CD4-positive, alpha-beta T cell treated with Interleukin-1 beta for 1 hour (primary cell): ENCODE measurements at regions not wholly inside any gene's neighbourhood (a gene's known extent, or its start where the extent isn't known, plus 50 kb on each side); places are given as distances from the start of the nearest gene placed in this dataset.
A peak's percentile ranks its signal among the peaks of the same experiment; 100 is the strongest.
"Not testable (repeated sequence)": the region's sequence is repeated elsewhere in the genome, so short reads cannot be mapped to it uniquely, and the experiment has no call there.

Experiments
- DNase-seq, 2 donors: peaks; one replicate each; pipeline ENCODE4 v3.0.0-alpha.2; 2020 to 2022

DNA sequence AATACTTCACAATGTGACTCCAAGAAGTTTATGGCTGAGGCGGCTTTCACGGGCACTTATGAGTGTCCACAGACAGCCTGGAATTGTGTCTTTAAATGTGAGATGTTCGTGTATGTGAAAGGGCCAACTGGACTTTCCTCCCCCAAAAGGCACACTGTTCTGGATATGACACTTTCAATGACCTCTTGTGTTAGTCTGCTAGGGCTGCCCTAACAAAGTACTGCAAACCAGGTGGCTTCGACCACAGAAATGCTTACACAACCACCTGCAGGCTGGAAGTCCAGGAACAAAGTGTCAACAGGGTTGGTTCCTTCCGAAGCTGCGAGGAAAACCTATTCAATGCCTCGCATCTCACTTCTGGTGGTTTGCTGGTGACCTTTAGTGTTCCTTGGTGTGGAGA is 281.7 kb downstream of the ANAPC1 start:
- not testable (repeated sequence) for DNase-seq

- DNase-seq = not testable (repeated sequence)
These were observed 278.2 kb downstream of the ANAPC1 start for GRCh38 chr2:111605798-111606197.

DNA sequence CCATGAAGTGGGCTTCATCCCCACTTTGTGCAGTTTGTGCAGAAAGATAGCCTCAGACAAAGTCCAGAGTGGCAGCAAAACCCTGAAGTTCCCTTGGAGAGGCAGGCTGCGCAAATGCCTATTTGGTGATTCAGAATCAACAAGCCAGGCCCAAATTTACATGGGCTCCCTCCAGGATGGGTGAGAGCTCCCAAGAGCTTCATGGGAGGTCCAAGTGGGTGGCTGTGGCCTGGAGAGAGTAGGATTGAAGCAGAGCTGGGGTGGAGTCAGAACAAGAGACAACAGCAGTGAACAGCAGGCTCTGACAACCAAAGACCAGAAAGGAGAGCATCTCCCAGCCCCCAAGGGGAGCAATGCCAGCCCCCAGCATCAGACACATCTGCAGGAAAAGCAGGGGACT is 277.4 kb downstream of the ANAPC1 start:
- DNase-seq = not testable (repeated sequence)

DNA sequence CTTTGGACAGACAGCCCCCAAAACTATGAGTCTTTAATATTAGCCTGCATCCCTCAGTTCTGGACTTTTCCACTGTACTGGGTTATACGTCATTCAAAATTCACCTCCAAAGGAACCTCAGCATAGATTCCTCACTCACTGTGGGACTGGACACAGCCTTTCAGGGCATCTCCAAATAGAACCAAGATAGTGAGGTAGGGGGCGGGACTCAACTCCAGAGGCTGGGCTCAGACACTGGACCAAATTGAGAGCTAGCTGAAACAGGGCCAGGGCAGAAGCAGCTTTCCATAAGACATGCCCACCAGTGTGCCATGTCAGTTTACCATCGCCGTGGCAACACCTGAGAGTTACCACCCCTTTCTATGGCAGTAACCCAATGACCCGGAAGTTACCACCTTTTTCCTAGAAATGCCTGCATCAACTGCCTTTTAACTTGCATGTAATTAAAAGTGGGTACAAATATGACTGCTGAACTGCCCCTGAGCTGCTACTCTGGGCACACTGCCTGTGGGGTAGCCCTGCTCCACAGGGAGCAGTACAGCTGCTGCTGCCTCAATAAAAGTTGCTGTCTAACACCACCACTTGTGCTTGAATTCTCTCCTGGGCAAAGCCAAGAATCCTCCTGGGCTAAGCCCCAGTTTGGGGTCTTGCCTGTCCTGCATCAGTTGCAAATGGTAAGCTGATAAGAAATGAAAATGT is 274.7 kb downstream of the ANAPC1 start:
- DNase-seq = not testable (repeated sequence)

- not testable (repeated sequence) for DNase-seq
These were observed 274.0 kb downstream of the ANAPC1 start for GRCh38 chr2:111610035-111610434.

GRCh38 chr2:111616651-111617218 is 267.3 kb downstream of the ANAPC1 start:
- no peak for DNase-seq

- DNase-seq = no peak
These were observed 266.4 kb downstream of the ANAPC1 start for GRCh38 chr2:111617299-111618225.

- peak in 1 of 2 donors; percentile 20 for DNase-seq
These were observed 265.6 kb downstream of the ANAPC1 start for GRCh38 chr2:111618226-111618977.

GRCh38 chr2:111618978-111619902 is 264.8 kb downstream of the ANAPC1 start:
- DNase-seq = peak in 1 of 2 donors; percentile 37

DNA sequence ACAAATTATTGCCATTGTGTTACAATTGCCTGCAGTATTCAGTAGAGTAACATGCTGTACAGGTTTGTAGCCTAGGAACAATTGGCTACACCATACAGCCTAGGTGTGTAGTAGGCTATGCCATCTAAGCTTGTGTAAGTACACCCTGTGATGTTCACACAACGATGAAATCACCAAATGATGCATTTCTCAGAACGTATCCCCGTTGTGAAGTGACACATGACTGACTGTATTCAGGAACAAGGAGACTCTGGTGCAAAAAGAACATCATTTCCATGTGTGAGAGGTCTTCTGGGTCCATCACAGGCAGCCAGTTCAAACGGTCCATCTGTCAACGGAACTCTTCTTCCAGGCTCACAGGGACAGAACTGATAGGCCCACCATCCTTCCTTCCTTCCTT is 263.7 kb downstream of the ANAPC1 start:
- no peak for DNase-seq

GRCh38 chr2:111622859-111623258 is 261.1 kb downstream of the ANAPC1 start:
- DNase-seq = no peak

- no peak for DNase-seq
These were observed 260.6 kb downstream of the ANAPC1 start for GRCh38 chr2:111623380-111623779.

GRCh38 chr2:111624411-111625156 is 259.4 kb downstream of the ANAPC1 start:
- no peak for DNase-seq

GRCh38 chr2:111625157-111625537 is 258.8 kb downstream of the ANAPC1 start:
- not testable (repeated sequence) for DNase-seq

DNA sequence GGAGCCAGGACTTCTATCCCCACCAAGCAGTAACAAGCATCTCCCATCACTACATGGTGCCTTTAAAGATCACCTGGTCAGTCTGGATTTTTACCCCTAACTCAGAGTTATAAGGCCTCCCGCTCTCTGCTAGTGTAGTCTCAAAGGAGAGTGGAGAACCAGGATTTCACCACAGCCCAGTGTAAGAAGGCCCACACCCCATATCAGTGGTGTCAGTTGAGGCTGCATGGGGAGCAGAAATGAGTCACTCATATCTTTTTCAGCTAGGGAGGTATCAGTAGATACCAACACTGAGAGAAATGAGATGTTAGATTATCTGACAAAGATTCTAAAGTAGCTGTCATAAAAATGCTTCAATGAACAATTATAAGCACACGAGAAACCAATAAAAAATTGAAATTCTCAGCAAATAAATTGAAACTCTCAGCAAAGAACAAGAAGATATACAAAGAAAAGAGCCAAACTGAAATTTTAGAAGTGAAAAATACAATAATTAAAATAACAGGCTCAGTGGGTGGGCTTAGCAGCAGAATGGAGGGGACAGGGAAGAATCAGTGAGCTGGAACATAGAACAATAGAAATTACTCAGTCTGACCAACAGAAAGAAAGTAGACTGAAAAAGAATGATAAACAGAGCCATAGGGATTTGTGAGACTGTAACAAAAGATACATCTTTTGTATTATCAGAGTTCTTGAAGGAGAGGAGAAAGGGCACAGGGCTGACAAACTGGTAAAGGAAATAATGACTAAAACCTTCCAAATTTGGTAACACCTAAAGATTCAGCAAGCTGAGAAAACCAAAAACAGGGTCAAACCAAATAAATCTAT is 257.7 kb downstream of the ANAPC1 start:
- peak in 1 of 2 donors; percentile 37 for DNase-seq

DNA sequence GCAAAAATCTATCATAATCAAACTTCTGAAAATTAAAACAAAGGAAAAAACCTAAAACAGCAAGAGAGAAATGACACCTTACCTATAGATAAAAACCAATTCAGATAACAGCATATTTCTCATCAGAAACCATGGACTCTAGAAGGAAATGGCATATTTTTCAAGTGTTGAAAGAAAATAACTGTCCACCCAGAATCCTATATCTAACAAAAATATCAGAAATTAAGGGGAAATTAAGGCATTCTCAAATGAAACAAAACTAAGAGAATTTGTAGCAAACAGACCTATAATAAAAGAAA is 257.2 kb downstream of the ANAPC1 start:
- DNase-seq = no peak

DNA sequence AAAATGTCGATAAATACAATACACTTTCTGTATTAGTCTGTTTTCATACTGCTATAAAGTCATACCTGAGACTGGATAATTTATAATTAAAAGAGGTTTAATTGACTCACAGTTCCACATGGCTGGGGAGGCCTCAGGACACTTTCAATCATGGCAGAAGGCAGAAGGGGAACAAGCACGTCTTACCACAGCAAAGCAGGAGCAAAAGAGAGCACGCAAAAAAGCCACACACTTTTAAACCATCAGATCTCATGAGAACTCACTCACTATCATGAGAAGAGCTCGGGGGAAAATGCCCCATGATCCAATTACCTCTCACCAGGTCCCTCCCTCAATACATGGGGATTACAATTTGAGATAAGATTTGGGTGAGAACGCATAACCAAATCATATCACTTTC is 256.7 kb downstream of the ANAPC1 start:
- no peak for DNase-seq

DNA sequence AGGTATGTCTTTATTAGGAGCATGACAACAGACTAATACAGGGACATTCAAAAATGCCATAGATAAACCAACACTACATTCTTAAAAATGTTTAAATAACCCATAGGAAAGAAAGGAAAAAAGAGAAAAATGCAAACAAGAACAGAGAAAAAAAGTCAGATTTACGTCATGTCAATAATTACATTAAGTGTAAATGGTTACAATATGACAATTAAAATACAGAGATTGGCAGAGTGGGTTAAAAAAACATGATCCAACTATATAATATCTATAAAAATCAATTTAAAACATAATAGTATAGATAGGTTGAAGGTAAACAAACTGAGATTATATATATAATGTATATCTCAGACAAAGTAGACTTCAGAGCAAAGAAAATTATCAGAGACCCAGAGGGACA is 255.8 kb downstream of the ANAPC1 start:
- DNase-seq = no peak

- DNase-seq = no peak
These were observed 254.0 kb downstream of the ANAPC1 start for GRCh38 chr2:111629983-111630382.

- DNase-seq = peak; percentile 26 to 33
These were observed 251.3 kb downstream of the ANAPC1 start for GRCh38 chr2:111632661-111633060.
